ENCODE measurements at regions not wholly inside any gene's neighbourhood (a gene's known extent, or its start where the extent isn't known, plus 50 kb on each side); places are given as distances from the start of the nearest gene placed in this dataset.
"Not testable (repeated sequence)": the region's sequence is repeated elsewhere in the genome, so short reads cannot be mapped to it uniquely, and the experiment has no call there.

GRCh38 chr4:151484396-151485102 lies 75.6 kb downstream of the FHIP1A start:
- H3K27ac ChIP-seq (ENCODE audit: low read length): peak overlapping the region; percentile 73
- peaks cover 69% of the 10 kb centered on the region for H3K4me1 ChIP-seq (ENCODE audit: insufficient read depth, low read length)
- H3K4me3 ChIP-seq (ENCODE audit: low read length): peak overlapping the region; percentile 48
- H3K36me3 ChIP-seq (ENCODE audit: insufficient read depth, low read depth, low read length): no peaks in the 10 kb centered on the region
- no peaks in the 10 kb centered on the region for H3K9me3 ChIP-seq (ENCODE audit: insufficient read depth, low read depth, low read length)
- peak overlapping the region; percentile 51; the same call in 1 of the 2 replicates for H3K9ac ChIP-seq (ENCODE audit: low read depth, low read length)
- H3K27me3 ChIP-seq (ENCODE audit: insufficient read depth, low read length): no peaks in the 10 kb centered on the region

- Histone ChIP-seq H3K27ac (ENCODE audit: low read length) (peak overlapping the region; percentile 4), H3K9ac (ENCODE audit: low read depth, low read length) (peak overlapping the region; percentile 28; the same call in 1 of the 2 replicates)
Measured at GRCh38 chr4:151485541-151486131, 76.7 kb downstream of the FHIP1A start.

GRCh38 chr4:151486168-151486567 lies 77.2 kb downstream of the FHIP1A start:
- H3K27ac ChIP-seq (ENCODE audit: low read length): peak overlapping the region; percentile 4

More at GRCh38 chr4:151485541-151486131, 76.7 kb downstream of the FHIP1A start:
- Histone ChIP-seq H3K36me3 (ENCODE audit: insufficient read depth, low read depth, low read length) (no peaks in the 10 kb centered on the region), H3K9me3 (ENCODE audit: insufficient read depth, low read depth, low read length) (no peaks in the 10 kb centered on the region), H3K27me3 (ENCODE audit: insufficient read depth, low read length) (no peaks in the 10 kb centered on the region), H3K4me1 (ENCODE audit: insufficient read depth, low read length) (peaks cover 61% of the 10 kb centered on the region), H3K4me3 (ENCODE audit: low read length) (no peak overlapping the region)

DNA sequence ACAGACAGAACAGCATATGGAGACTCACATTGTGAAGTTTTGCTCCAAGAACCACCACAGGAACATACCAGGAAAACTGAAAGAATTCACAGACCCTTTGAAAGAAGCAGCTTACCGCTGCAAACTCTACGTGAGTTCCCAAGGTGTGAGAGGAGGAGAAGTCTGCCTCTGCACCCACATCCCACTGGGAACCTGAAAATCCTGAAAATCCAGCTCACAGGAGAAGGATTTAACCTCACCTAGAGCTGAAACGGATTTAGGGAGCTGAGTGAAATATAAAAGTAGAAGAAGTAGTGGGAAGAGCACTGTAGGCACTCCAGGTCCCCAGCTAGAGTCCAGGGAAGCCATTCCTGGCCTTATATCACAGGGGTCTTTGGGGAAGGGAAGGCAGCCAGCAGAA lies 80.0 kb downstream of the FHIP1A start:
- no peaks in the 10 kb centered on the region for H3K36me3 ChIP-seq (ENCODE audit: insufficient read depth, low read depth, low read length)
- H3K27me3 ChIP-seq (ENCODE audit: insufficient read depth, low read length): no peaks in the 10 kb centered on the region
- H3K4me1 ChIP-seq (ENCODE audit: insufficient read depth, low read length): peaks cover 33% of the 10 kb centered on the region
- H3K27ac ChIP-seq (ENCODE audit: low read length): no peak overlapping the region
- H3K9ac ChIP-seq (ENCODE audit: low read depth, low read length): no peak overlapping the region
- H3K9me3 ChIP-seq (ENCODE audit: insufficient read depth, low read depth, low read length): no peaks in the 10 kb centered on the region
- H3K4me3 ChIP-seq (ENCODE audit: low read length): no peak overlapping the region

More at GRCh38 chr4:151486168-151486567, 77.2 kb downstream of the FHIP1A start:
- H3K27me3 ChIP-seq (ENCODE audit: insufficient read depth, low read length): no peaks in the 10 kb centered on the region
- no peak overlapping the region for H3K4me3 ChIP-seq (ENCODE audit: low read length)
- H3K9ac ChIP-seq (ENCODE audit: low read depth, low read length): peak overlapping the region; percentile 28; the same call in 1 of the 2 replicates
- peaks cover 59% of the 10 kb centered on the region for H3K4me1 ChIP-seq (ENCODE audit: insufficient read depth, low read length)
- no peaks in the 10 kb centered on the region for H3K9me3 ChIP-seq (ENCODE audit: insufficient read depth, low read depth, low read length)
- no peaks in the 10 kb centered on the region for H3K36me3 ChIP-seq (ENCODE audit: insufficient read depth, low read depth, low read length)

DNA sequence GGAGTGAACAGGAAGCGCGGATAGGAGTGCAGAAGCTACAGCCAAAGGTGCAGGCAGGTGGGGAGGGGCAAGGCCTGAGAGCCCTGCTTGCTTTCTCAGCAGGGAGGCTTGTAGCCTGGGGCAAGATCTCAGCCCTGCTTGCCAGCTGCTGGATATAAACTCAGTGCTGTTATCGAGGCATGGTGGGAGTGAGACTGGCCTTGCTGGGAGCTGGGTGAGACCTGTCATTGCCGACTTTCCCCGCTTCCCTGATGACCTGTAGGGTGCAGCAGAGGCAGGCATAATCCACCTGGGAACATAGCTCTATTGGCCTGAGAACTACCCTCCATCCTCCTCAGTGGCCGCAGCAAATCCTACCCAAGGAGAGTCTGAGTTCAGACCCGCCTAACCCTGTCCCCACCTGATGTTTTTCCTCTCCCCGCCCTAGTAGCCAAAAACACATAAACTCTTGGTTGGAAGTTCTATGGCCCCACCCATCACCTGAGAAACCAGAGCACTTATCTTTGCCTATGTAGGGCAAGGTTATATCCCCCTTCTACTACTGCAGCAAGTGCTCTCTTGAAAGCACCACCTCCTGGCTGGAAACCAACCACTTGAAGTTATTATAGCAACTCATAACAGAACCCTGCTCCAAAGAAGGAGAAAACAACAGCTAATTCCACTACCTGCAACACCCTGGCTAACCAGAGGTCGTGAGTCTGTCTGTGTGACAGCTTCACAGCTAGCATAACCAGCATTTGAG lies 80.7 kb downstream of the FHIP1A start:
- Histone ChIP-seq H3K4me1 (ENCODE audit: insufficient read depth, low read length) (peaks cover 26% of the 10 kb centered on the region), H3K27ac (ENCODE audit: low read length) (no peak overlapping the region), H3K36me3 (ENCODE audit: insufficient read depth, low read depth, low read length) (no peaks in the 10 kb centered on the region), H3K9me3 (ENCODE audit: insufficient read depth, low read depth, low read length) (no peaks in the 10 kb centered on the region; the same call in 1 of the 2 replicates), H3K4me3 (ENCODE audit: low read length) (no peak overlapping the region), H3K9ac (ENCODE audit: low read depth, low read length) (no peak overlapping the region), H3K27me3 (ENCODE audit: insufficient read depth, low read length) (no peaks in the 10 kb centered on the region)

GRCh38 chr4:151495612-151496011 lies 86.6 kb downstream of the FHIP1A start:
- H3K27me3 ChIP-seq (ENCODE audit: insufficient read depth, low read length); H3K4me3 ChIP-seq (ENCODE audit: low read length); H3K36me3 ChIP-seq (ENCODE audit: insufficient read depth, low read depth, low read length); H3K4me1 ChIP-seq (ENCODE audit: insufficient read depth, low read length); H3K9ac ChIP-seq (ENCODE audit: low read depth, low read length); H3K27ac ChIP-seq (ENCODE audit: low read length); H3K9me3 ChIP-seq (ENCODE audit: insufficient read depth, low read depth, low read length): not testable (repeated sequence)

DNA sequence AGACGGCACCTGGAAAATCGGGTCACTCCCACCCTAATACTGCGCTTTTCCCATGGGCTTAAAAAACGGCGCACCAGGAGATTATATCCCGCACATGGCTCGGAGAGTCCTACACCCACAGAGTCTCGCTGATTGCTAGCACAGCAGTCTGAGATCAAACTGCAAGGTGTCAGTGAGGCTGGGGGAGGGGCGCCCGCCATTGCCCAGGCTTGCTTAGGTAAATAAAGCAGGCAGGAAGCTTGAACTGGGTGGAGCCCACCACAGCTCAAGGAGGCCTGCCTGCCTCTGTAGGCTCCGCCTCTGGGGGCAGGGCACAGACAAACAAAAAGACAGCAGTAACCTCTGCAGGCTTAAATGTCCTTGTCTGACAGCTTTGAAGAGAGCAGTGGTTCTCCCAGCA lies 102.6 kb downstream of the FHIP1A start:
- H3K4me3 ChIP-seq (ENCODE audit: low read length); H3K27me3 ChIP-seq (ENCODE audit: insufficient read depth, low read length); H3K9ac ChIP-seq (ENCODE audit: low read depth, low read length); H3K4me1 ChIP-seq (ENCODE audit: insufficient read depth, low read length); H3K27ac ChIP-seq (ENCODE audit: low read length); H3K36me3 ChIP-seq (ENCODE audit: insufficient read depth, low read depth, low read length): not testable (repeated sequence)
- H3K9me3 ChIP-seq (ENCODE audit: insufficient read depth, low read depth, low read length): peaks cover 11% of the 10 kb centered on the region

DNA sequence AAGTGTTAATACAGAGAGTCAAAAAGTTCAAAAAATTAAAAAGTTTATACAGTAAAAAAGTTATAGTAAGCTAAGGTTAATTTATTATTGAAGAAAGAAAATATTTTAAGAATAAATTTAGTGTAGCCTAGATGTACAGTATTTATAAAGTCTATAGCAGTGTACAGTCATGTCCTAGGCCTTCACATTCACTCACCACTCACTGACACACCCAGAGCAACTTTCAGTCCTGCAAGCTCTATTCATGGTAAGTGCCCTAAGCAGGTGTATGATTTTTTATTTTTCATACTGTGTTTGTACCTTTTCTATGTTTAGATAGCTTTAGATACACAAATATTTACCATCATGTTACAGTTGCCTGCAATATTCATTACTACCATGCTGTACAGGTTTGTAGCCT lies 108.9 kb downstream of the FHIP1A start:
- Histone ChIP-seq H3K9ac (ENCODE audit: low read depth, low read length) (no peak overlapping the region), H3K9me3 (ENCODE audit: insufficient read depth, low read depth, low read length) (no peaks in the 10 kb centered on the region), H3K27me3 (ENCODE audit: insufficient read depth, low read length) (no peaks in the 10 kb centered on the region)

DNA sequence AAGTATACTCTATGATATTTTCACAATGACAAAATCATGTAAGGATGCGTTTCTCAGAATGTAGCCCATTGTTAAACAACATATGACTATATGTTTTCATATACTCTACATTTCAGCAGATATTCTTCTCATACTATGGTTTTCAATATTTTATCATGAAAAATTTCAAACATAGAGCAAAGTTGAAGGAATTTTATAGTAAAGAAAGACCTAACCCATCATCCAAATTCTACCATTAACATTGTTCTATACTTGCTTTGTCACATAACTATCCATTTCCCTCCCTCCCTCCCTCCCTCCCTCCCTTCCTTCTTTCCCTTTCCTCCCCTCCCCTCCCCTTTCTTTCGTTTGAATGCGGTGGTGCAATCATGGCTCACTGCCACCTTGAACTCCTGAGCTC lies 109.4 kb downstream of the FHIP1A start:
- no peaks in the 10 kb centered on the region for H3K9me3 ChIP-seq (ENCODE audit: insufficient read depth, low read depth, low read length)
- H3K4me3 ChIP-seq (ENCODE audit: low read length): no peak overlapping the region
- H3K27ac ChIP-seq (ENCODE audit: low read length): no peak overlapping the region
- H3K27me3 ChIP-seq (ENCODE audit: insufficient read depth, low read length): no peaks in the 10 kb centered on the region
- no peaks in the 10 kb centered on the region for H3K36me3 ChIP-seq (ENCODE audit: insufficient read depth, low read depth, low read length)
- H3K4me1 ChIP-seq (ENCODE audit: insufficient read depth, low read length): peaks cover 9% of the 10 kb centered on the region
- no peak overlapping the region for H3K9ac ChIP-seq (ENCODE audit: low read depth, low read length)

More for the DNA sequence above, 108.9 kb downstream of the FHIP1A start:
- Histone ChIP-seq H3K36me3 (ENCODE audit: insufficient read depth, low read depth, low read length) (no peaks in the 10 kb centered on the region), H3K4me1 (ENCODE audit: insufficient read depth, low read length) (peaks cover 5% of the 10 kb centered on the region), H3K4me3 (ENCODE audit: low read length) (no peak overlapping the region), H3K27ac (ENCODE audit: low read length) (no peak overlapping the region)

- Histone ChIP-seq H3K9ac (ENCODE audit: low read depth, low read length) (no peak overlapping the region), H3K27me3 (ENCODE audit: insufficient read depth, low read length) (no peaks in the 10 kb centered on the region), H3K36me3 (ENCODE audit: insufficient read depth, low read depth, low read length) (no peaks in the 10 kb centered on the region), H3K9me3 (ENCODE audit: insufficient read depth, low read depth, low read length) (no peaks in the 10 kb centered on the region), H3K27ac (ENCODE audit: low read length) (no peak overlapping the region), H3K4me1 (ENCODE audit: insufficient read depth, low read length) (peaks cover 17% of the 10 kb centered on the region), H3K4me3 (ENCODE audit: low read length) (no peak overlapping the region)
Measured at GRCh38 chr4:151519728-151520415, 110.9 kb downstream of the FHIP1A start.

DNA sequence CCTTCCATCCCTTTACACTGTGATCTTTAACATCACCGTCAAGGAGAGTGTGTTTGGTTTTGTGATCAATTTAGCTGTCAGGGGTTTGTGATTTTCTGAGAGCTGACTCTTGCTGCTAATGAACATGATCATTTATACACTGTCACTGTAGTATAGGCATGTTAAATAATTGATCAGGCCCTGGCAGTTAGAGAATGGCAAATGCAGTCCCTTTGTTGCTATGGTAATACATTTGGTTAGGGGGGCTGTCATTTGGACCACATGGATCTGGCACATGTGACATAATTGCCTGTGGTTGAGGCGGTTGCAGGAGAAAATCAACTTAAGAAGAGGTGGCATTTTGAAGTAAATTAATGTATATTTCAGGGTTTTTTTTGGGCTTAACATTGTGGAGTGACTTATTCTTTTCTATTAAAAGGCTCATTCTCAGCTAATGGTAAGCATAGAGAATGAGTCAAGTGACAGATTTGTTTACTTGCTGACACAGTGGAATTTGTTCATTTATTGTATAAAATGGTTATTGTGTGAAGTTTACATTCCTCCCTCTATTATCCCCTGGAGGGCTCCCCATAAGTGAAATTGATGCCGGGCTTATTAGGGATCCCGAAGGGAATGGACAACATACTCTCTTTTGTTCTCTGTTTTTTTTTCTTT lies 114.0 kb downstream of the FHIP1A start:
- H3K4me3 ChIP-seq (ENCODE audit: low read length): no peak overlapping the region
- no peaks in the 10 kb centered on the region for H3K27me3 ChIP-seq (ENCODE audit: insufficient read depth, low read length)
- H3K36me3 ChIP-seq (ENCODE audit: insufficient read depth, low read depth, low read length): no peaks in the 10 kb centered on the region
- no peak overlapping the region for H3K9ac ChIP-seq (ENCODE audit: low read depth, low read length)
- H3K27ac ChIP-seq (ENCODE audit: low read length): no peak overlapping the region
- H3K9me3 ChIP-seq (ENCODE audit: insufficient read depth, low read depth, low read length): no peaks in the 10 kb centered on the region
- H3K4me1 ChIP-seq (ENCODE audit: insufficient read depth, low read length): peaks cover 24% of the 10 kb centered on the region

Measured in iPS-20b (cell line).